GM12872 (cell line): ENCODE measurements at regions not wholly inside any gene's neighbourhood (a gene's known extent, or its start where the extent isn't known, plus 50 kb on each side); places are given as distances from the start of the nearest gene placed in this dataset.

Source experiments
- TF ChIP-seq, protein P1 (sequence below): IDR thresholded peaks from 3 replicates; pipeline ENCODE4 v1.5.1; 2011; ENCODE audit warnings: low read depth, mild to moderate bottlenecking, low read length, moderate library complexity; ENCODE audit not compliant: insufficient read depth

DNA sequence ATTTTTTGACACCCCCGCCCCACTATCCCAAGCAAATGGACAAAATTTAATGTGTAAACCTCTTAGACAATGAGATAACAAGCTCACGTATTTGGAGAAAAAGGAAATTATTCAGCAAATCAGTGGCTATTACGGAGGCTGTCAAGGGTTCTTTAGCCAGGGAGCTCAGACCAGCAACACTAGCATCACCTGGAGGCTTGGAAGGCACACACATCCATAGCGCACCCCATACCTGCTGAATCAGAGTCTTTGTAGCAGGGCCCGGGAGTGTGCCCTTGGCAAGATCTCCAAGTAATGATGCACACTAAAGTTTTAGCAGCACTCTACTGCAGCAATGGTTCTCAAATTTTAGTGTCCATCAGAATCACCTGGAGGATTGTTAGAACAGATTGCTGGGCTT, 223.2 kb upstream of the BTBD3 start:
- TF ChIP-seq, protein P1, sequence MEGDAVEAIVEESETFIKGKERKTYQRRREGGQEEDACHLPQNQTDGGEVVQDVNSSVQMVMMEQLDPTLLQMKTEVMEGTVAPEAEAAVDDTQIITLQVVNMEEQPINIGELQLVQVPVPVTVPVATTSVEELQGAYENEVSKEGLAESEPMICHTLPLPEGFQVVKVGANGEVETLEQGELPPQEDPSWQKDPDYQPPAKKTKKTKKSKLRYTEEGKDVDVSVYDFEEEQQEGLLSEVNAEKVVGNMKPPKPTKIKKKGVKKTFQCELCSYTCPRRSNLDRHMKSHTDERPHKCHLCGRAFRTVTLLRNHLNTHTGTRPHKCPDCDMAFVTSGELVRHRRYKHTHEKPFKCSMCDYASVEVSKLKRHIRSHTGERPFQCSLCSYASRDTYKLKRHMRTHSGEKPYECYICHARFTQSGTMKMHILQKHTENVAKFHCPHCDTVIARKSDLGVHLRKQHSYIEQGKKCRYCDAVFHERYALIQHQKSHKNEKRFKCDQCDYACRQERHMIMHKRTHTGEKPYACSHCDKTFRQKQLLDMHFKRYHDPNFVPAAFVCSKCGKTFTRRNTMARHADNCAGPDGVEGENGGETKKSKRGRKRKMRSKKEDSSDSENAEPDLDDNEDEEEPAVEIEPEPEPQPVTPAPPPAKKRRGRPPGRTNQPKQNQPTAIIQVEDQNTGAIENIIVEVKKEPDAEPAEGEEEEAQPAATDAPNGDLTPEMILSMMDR = no peak

DNA sequence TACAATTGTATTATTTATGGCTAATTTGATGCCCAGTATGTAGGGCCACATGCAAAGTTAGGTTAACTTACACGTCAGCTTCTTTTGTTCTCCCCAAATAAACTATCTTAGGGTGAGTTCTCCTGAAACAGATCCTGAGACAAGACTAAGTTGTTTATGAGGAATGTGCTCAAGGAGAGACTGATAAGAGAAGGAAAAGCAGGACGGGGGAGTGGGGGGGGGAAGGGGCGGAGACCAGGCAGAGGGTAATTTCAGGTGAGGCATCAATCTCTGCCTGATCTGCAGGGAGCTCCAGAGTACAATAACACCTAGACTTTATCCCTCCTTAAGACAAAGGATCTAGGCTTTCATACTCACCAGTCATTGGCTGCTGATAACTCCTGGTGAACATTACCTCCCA, 220.6 kb upstream of the BTBD3 start:
- TF ChIP-seq, protein P1 = no peak

DNA sequence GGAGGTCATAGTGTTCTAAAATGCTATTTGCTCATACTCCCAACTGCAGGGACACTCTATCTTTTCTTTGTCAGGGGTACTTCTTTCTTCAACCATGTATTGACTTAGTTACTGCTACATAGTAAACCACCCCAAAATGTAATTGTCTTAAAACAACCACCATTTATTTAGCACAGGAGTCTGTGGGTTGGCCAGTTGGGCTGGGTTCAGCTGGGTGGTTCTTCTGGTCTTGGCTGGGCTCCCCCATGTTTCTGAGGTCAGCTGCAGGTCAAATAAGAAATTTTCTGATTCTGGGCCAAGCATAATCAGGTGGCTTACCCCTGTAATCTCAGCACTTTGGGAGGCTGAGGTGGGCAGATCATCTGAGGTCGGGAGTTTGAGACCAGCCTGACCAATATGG, 220.0 kb upstream of the BTBD3 start:
- TF ChIP-seq, protein P1 = no peak

DNA sequence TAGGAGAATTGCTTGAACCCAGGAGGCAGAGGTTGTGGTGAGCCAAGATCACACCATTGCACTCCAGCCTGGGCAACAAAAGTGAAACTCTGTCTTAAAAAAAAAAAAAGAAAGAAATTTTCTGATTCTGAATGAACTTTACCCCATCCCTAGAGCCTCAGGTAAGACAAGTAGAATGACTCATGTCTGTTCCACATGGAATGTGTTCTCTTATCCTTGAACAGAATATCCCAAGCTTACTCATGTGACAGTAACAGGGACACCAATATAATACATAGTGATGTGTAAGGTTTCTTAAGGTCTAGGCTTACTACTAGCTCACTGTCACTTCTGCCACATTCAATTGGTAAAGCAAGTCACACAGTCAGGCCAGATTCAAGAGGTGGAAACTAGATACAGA, 219.6 kb upstream of the BTBD3 start:
- TF ChIP-seq, protein P1 = no peak

DNA sequence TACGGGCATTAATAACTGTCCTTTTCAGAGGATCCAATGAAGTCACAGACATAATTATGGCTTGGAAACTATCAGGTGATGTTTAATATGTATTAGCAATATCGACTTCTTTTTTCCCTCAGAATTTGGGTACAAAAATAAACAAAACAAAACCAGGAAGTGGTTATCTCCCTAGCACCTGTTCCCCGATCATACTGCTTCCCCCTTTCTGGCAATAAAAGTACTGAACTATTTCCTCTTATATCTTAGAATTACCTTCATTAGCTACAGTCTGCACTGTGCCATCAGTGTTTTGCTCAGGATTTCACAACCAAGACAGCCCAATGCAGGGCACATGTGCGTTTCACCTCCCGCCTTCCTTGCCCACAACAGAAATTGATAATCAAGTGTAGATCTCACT, 216.9 kb upstream of the BTBD3 start:
- TF ChIP-seq, protein P1 = no peak

DNA sequence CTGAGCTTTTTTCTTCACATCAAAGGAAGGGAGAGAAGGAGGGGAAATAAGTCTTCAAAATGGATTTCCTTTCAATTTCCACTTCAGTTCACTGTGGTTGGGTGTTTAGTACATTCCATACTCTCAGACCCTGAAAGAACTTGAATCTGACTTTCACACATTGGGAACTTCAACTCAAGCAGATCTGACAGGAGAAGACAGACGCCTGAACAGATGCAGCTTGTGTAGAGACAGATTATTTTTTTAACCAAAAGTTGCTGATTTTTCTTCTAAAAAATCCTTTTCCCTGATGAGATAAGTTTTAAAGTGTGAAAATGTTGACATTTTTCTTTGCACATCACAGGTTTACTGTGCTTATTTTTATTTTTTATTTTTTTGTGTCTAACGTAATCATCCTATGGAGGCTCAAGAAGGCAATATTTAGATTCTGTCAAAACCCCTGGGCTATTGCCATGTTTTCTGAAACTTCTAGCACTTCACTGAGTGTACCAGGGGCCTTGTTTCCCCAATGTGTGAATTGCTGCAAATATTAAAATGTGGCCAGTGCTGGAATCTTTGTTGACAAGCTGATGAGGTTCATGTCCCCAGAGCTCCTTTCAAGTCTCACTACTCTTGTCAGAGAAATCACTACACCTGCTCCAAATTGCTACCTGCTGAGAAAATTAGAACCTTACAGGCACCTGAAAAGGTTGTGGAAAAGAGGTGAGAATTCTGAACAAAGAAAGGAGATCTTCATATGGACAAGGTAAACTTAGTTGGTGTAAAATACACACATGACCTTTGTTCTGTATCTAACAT, 214.8 kb upstream of the BTBD3 start:
- TF ChIP-seq, protein P1 = no peak

DNA sequence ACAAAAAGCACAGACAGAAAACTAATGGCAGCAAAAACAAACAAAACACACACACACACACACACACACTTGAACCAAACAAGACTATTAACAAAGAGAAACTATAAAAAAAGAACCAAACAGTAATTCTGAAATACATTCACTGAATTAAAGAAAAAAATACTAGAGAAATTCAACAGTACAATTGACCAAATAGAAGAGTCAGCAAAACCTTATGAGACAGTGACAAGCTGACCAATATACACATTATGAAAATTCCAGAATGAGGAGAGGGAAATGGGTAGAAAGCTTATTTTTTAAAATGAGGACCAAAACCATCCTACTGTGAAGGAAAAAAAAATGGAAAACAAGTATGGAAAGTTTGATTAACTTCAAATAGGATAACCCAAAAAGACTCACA, 212.2 kb upstream of the BTBD3 start:
- TF ChIP-seq, protein P1 = no peak
